ENCODE measurements at regions not wholly inside any gene's neighbourhood (a gene's known extent, or its start where the extent isn't known, plus 50 kb on each side); places are given as distances from the start of the nearest gene placed in this dataset.

- no peak for TF ChIP-seq CTCF (conservative IDR thresholded peaks at IDR 0.05; ENCODE audit: low read depth, low read length)
- no peak overlapping the region for H3K4me3 ChIP-seq (ENCODE audit: low read depth, low read length)
- no peak for DNase-seq (ENCODE audit: low read depth)
These were observed 51.4 kb upstream of the LYZL2 start for GRCh38 chr10:30680908-30681307.

Measured in epithelial cell of proximal tubule (primary cell).